ENCODE measurements at regions not wholly inside any gene's neighbourhood (a gene's known extent, or its start where the extent isn't known, plus 50 kb on each side); places are given as distances from the start of the nearest gene placed in this dataset.
"Not testable (repeated sequence)": the region's sequence is repeated elsewhere in the genome, so short reads cannot be mapped to it uniquely, and the experiment has no call there.

DNA sequence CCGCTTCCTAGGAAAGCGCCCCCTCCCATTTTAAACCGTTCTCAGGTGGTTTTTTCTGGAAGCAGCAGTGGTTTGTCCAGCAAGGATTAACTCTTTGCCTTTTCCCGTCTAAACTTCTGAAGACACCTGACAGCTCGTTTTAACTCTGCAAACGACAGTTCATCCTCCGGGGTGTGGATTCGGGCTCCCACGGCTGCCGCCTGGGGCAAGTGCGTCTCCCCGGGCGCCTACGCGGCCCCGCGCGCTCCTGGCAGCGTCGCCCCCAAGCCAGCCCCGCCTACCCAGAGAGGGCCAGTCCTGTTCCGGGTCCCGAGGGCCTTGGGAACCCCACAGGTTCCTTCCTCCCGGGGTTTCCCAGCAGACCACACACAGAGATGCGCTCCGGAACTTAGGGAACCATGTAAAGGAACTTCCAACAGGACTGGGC lies 54.4 kb downstream of the PRR18 start:
- DNase-seq, result peak; percentile 5

DNA sequence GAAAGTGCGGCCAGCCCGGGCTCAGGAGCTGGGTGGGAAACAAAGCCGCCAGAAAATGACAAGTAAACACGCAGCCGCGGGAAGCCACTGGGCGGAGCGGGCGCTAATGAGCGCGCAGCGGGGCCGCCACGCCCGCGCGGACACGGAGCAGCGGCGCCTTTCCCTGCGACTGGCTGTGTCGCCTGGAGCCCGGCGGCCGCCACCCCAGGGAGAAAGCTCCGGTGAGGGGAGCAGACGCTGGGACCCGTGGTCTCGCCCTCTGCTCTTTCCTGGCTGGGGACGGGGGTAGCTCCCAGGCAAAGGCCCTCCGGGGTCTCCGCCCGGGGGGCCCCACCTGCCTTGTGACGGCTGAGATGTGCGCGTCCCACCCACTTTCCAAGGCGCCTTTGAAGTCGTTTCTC lies 54.9 kb downstream of the PRR18 start:
- peak; percentile 20 for DNase-seq

DNA sequence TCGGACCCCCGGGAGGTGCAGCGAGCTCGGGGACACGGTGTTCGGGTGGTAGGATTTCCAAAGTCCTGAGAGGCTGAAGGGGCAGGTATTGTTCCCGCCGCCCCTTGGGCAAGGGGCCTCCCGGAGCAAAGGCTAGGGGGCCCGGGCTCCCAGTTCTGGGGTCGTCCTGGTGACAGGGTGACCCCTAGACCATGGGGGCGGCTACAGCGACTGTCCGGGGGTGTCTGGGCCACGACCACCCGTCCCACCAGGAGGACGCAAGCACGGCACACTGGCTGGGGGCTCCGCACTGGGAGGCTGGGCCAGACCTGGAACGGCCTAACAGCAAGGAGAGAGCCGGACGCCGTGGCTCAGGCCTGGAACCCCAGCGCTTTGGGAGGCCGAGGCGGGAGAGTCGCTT lies 55.6 kb downstream of the PRR18 start:
- DNase-seq, result no peak

DNA sequence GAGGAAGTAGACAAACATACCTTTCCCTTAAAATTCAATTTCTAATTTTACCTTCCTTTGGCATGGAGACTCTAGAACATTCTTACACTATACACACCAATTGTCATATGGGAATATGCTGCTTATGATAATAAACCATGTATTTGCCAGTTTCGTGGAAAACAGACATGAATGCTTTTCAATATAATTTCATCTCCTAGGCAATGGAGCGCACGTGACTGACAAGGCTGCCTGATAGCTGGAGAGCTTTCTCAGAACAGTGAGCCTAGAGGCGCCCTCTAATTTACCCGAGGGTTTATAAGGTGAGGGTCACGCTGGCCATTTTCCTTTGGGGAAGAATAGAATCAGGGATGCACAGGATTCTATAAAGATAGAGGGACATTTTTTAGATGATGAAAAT lies 56.5 kb downstream of the PRR18 start:
- DNase-seq, result no peak

DNA sequence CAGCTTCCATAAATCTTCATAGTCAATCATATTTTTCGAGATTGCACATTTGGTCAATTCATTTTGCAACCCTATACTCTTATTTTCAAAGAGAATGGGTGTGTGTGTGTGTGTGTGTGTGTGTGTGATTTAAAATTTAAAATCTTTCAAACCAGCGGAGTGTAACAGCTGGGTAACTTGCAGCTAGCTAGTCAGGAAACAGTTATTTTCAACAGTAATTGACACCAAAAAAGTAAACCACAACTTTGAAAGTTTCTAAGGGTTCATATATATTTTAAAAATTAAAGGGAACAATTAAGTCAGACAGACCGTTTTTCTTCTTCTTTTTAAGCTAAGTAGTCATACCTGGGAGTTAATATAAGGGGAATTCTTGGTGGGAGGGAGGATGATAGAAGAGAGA lies 57.0 kb downstream of the PRR18 start:
- no peak for DNase-seq

DNA sequence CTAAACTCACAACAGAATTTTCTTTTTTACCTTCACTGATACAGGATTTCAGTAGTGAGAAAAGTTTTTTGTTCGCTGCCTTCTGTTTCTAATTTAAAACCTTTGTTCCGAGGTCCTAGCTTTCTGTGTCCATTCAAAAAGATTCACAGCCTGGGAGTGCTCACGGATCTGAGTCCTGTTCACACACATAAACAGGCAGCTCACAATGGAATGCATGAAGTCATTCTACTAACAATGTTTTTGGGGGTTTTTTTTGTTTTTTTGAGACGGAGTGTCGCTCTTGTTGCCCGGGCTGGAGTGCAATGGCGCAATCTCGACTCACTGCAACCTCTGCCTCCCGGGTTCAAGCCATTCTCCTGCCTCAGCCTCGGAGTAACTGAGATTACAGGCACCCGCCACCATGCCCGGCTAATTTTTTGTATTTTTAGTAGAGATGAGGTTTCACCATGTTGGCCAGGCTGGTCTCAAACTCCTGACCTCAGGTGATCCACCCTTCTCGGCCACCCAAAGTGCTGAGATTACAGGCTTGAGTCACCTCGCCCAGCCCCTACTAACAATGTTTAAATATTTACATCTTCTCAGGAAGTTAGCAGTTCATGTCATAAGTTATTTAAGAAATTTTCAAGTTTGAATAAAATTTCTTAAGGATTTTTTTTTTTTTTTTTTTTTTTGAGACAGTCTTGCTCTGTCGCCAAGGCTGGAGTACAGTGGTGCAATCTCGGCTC lies 59.0 kb downstream of the PRR18 start:
- DNase-seq, result not testable (repeated sequence)

DNA sequence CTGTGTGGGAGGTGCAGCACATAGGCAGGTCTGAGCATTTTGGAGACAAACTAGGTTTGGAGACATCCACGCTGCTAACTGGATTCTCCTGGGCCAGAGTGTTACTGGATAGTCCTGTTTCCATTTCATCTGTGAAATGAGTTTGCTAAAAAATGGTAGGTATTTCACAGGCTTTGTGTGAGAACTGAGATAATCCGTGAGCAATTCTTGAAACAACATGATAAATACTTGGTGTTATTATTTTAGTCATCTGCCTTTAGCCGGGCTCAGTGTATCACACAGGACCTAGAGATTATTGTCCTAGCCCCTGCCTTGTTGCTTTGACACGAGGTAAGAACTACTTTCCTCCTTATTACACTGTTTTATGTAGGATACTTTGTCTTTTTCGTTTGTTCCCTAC lies 63.0 kb downstream of the PRR18 start:
- DNase-seq, result no peak

DNA sequence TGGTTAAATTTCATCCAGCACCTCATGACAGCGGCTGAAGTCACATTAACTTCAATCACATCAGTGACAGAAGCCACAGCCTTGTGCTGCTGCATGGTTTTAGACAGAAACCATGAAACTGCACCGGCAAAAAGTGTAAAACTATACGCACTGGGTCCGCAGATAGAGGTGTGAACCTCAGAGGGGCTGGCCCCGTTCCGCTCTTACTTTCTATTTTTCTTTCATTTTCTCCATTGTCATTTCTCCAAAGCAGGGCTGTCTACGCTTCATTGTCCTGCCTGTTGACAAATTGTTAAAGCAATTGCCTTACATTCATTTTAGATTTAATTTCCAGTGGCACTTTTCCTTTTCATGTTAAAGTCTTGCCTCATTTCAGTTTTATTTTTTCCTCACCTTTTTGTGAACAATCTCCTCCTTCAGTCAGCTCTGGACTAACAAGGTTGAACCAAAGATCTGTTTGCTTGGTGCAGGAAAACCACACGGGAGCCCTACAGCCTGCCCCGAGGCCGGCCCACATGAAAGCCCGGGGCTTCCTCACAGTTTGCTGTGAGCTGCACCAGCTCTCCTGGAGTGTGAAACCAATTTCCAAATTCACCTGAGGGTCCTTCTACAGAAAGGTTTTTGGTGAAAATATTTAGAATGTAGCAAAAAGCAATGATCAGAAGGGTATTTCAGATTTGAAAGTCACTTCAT lies 63.7 kb downstream of the PRR18 start:
- DNase-seq, result peak; percentile 34

DNA sequence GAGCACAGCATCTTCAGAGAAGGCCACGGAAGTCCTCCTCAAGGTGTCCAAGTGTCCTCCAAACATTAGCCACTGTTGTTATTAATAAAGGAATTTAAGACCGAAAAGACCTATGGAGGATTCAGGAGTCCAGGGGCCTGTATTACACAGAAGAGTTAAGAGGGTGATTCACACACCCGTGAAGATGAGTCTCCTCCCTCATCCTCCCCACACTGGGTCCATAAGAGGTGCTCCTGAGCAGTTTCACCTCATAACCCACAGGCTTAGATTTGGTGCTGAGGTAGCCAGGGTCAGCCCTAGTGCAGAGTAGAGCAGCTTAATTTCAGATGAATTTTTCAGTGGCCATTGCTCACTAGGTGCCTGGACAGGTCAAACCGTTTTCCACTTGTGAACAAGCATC lies 65.3 kb downstream of the PRR18 start:
- DNase-seq, result no peak

DNA sequence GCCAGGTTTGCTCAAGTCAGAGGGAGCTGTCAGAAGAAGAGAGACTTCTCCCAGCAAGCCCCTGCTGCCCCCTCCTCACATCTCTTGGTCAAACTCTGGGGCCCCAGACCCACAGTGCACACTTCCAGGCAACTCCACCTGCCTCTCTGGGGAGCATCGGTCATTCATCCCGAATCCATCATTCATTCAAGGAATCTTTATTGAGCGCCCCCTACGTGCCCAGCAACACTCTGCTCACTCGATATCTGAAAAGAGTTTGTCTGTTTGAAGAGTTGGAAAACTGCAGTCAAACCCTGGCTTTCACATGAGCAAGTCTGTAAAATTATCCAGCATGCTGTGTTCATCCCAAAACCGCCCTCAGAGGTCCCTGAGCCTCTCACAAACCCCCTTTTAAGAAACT lies 66.2 kb downstream of the PRR18 start:
- DNase-seq, result no peak

DNA sequence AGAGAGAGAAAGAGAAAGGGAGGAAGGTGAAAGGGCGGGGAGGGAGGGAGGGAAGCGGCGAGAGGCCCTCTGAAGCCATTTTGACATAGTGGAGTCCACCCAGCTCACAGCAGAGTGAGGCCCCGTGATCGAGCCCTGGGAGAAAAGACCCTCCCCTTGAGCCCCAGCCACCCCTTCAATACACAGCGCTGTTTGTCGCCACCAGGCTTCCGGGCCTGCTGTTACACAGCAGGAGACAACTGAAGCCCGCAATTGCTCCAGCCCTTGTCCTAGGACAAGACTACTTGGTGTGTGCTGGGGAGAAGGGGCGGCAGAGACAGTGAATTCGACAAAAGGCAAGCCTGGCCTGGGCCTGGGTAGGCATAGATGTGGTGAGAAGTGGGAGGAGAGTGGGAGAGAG lies 67.3 kb downstream of the PRR18 start:
- no peak for DNase-seq

DNA sequence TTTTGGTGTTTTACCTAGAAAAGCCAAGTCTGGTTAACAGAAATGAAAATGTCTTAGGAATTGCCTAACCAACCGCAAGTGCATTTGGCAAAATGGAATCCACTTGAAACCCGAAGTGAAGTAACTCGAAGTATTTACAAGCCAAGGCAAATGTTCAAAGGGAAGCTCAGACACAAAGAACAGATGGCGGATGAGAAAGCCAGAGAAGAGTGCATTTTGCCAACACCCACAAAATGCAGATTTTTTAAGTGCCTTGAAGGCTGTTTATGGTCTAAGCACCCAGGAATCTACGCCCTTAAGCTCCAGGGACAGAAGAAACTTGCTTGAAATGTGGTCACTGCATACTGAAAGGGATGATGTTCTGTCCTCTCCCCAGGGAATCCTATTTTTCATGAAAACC lies 70.0 kb upstream of the TBXT start:
- DNase-seq, result no peak

DNA sequence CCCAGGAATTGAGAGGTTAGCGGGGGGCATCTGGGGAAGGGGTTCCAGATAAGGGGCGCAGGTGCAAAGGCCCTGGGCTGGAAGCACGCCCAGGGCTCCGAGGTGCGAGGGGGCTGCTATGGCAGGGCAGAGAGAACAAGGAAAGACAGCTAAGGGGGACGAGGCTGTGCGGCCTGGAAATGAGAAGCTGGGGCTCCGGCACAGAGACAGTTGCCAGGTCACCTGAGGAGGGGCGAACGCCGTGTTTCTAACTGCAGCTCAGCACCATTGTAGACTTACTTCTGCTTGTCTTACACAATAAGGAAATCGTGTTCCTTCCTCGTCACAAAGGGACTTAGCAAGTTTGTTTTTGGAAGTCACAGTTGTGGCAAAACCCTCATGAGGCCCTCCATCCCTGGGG lies 68.9 kb upstream of the TBXT start:
- no peak for DNase-seq

DNA sequence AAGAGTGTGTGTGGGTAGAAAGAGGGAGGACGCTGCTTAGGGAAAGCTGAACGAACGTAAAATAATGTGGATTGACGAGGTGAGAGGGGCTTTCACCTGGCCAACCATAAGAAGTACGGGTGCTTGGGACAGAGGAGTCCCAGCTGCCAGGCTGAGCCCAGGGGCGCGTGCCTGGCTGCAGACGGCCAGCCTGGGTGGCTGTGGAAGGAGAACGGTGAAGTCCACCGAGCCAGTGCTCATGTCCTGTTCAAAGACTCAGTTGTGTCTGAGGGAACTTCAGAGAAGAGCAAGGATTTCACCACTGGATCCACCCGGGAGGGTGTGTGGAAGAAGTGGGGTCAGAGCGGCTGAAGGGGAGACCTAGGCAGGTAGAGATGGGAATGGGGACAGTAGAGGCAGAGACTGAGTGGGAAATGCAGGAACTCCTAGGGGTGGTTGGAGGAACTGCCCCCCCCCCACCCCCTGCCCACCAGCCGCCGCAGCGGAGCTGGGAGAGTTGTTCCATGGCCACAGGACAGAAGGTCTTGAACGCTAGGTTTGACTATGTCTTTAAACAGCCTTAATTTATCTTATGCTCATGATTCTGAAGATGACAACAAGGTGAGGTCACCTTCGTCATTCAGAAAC lies 68.1 kb upstream of the TBXT start:
- no peak for DNase-seq

DNA sequence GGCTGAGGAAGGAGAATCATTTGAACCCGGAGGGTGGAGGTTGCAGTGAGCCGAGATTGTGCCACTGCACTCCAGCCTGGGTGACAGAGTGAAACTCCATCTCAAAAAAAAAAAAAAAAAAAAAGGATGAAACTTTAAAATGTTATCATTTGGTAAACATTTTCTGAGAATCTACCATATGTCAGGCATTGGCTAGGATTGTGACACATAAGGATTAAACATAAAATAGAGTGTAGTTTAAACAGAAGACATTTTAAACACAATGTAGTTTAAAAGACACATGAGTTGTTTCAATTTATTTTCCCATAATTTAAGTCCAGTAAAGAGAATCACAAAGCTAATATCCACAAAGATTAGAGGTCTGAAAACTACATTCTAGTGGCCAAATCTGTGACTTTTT lies 63.5 kb upstream of the TBXT start:
- not testable (repeated sequence) for DNase-seq

DNA sequence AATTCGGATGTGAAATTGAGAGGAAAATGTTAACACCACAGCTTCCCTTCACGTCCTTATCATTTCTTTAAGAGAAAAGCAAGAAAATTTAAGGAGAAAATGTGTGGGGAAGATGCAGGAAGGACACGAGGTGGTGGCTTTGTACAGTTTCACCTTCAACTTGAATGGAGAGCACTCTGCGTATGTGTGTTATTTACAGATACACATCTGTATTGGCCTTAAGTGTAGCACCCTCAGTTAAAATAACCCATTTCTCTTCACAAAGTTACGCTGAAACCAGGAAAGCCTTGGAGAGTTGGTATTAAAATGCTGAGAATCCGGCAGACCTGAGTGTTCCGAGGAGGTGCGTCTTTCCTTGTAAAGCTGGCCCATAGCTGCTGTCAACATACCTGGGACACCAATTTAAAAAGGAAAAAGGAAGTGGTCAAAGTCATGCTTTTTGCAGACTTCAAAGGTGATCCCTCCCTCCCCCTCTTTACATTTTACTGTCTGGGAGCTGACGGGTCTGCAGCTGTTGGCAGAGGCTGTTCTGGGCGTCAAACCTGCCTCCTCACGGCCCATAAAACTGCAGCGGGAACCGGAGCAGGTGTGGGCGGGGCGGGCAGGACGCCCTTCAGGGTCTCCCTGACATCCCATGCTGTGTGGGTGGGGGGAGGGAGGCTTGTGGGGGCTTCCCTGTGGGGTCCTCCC lies 61.3 kb upstream of the TBXT start:
- DNase-seq, result no peak

DNA sequence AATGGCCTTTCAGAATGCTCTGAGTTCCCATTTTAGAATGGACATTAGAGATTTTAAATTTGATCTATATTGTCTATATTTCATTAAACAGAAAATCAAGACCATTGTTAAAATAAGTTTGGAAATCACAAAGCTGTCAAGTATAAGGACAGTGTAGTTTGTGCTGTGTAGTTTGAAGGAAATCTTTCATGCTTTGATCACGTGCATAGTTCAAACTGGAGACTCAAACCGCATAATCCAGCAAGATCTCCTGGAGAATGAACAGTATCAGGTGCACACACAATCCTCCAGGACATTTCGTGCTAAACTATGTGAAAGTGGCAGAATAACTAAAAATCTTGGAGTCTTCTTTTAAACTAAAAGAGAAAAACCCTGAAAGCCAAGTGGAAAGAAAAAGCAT lies 60.8 kb upstream of the TBXT start:
- DNase-seq, result no peak

DNA sequence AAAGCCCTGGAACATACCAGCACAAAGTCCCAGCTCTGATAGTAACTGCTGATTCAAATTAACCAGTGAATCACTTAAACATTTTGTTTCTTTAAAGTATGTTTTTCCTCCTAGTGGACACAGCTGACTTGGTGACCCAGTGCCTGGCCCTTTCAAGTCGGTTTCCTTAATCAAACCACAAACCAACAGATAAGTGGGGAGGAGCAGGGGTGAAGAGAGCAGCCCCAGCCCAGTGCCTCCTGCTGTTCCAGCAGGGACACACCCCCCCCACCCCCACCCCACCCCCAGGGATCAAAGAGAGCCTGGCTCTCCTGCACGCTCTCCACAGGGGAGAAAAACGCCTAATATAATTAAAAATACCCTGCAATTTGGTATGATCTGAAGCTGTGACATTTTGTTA lies 55.4 kb upstream of the TBXT start:
- no peak for DNase-seq

DNA sequence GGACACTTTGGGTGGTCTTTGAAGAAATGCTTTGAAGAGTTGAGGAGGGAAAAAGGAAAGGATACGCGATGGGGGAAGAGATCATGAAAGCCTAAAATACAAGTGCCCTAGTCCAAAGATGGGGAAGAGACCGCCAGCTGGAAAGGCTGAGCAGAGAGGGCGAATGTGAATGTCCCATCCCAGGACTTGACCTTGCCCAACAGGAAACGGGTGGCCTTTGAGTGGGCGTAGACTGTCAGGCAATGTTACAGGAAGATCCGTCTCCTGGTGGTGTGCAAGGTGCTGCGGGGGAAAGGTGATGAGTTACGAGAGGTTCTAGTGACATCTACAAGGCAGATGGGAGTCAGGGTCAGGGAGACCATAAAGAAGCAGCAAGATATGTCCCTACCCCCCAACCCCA lies 55.0 kb upstream of the TBXT start:
- no peak for DNase-seq

DNA sequence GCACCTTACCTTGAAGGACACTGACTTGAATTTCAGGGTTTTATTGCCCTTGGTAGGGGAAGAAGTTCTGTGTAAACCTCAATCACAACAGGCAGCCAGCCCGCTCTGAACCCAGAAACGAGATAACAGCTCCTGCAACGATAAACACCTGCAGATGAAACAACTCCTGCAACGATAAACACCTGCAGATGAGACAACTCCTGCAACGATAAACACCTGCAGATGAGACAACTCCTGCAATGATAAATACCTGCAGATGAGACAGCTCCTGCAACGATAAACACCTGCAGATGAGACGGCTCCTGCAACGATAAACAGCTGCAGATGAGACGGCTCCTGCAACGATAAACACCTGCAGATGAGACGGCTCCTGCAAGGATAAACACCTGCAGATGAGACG lies 54.0 kb upstream of the TBXT start:
- DNase-seq, result no peak

DNA sequence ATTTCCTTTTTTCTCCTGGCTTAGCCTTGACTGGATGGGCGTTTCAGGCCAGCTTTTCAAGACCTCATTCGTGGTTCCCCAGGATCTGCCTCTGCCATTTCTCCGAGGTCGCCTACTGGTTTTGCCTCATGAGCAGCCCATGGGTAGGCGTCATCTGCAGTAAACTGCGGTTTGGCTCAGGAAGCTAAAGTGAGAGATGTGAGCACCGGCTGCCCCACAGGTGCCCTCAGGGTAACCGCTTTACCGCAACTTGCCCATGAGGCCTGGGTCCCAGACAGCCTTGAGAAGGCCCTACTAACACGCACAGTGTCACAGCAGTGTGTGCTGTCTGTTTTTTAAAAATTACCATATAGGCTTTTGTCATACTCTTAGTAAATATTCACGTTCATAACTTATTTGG lies 53.4 kb upstream of the TBXT start:
- peak; percentile 9 for DNase-seq
